ENCODE measurements at regions not wholly inside any gene's neighbourhood (a gene's known extent, or its start where the extent isn't known, plus 50 kb on each side); places are given as distances from the start of the nearest gene placed in this dataset.

DNA sequence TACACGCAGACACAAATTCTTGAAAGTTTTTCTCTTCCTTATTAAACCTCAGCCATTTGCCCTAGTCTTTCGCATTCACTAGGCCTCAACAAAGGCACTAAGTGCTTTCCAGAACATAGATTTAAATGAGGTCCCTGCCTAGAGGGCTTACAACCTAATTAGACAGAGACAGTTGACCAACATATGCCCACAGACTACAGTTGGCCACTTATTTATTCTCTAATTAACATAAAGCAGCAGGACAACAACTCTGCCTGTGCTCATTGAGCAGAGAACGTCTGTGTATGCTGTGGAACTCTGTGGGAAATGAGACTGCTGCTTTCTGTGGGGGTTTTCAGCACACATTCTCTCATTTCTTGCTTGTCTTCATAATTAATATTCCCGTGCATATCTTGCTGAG lies 303.0 kb upstream of the TACR3 start:
- Histone ChIP-seq H3K9me2 (replicated peaks; ENCODE audit: low read length) (no peaks in the 10 kb centered on the region), H3K9me3 (ENCODE audit: low read length) (no peaks in the 10 kb centered on the region), H3K4me2 (ENCODE audit: low read length) (no peak overlapping the region), H3K4me3 (ENCODE audit: low read length) (no peak overlapping the region), H3K79me2 (ENCODE audit: low read length) (no peaks in the 10 kb centered on the region), H3K4me1 (ENCODE audit: insufficient read depth, low read length) (no peaks in the 10 kb centered on the region), H3K36me3 (ENCODE audit: low read depth, low read length) (no peaks in the 10 kb centered on the region), H3K27ac (ENCODE audit: low read length) (no peak overlapping the region), H4K20me1 (ENCODE audit: low read length) (no peaks in the 10 kb centered on the region), H3F3A (ENCODE audit: low read length, unreplicated experiment) (no peaks in the 10 kb centered on the region), H3K27me3 (ENCODE audit: low read length) (no peaks in the 10 kb centered on the region), H2AFZ (ENCODE audit: low read length) (no peak overlapping the region), H3K9ac (ENCODE audit: low read length) (no peak overlapping the region)
- no TSS peak for BruUV-seq (replicated peaks)
- ChIA-PET POLR2A (ENCODE audit: unreplicated experiment) (no interaction called here), CTCF (no interaction called here)
- TF ChIP-seq, protein P1, sequence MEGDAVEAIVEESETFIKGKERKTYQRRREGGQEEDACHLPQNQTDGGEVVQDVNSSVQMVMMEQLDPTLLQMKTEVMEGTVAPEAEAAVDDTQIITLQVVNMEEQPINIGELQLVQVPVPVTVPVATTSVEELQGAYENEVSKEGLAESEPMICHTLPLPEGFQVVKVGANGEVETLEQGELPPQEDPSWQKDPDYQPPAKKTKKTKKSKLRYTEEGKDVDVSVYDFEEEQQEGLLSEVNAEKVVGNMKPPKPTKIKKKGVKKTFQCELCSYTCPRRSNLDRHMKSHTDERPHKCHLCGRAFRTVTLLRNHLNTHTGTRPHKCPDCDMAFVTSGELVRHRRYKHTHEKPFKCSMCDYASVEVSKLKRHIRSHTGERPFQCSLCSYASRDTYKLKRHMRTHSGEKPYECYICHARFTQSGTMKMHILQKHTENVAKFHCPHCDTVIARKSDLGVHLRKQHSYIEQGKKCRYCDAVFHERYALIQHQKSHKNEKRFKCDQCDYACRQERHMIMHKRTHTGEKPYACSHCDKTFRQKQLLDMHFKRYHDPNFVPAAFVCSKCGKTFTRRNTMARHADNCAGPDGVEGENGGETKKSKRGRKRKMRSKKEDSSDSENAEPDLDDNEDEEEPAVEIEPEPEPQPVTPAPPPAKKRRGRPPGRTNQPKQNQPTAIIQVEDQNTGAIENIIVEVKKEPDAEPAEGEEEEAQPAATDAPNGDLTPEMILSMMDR (conservative IDR thresholded peaks at IDR 0.05; ENCODE audit: low read depth, low read length): no peak
- no peak for TF ChIP-seq EZH2phosphoT487 (IDR thresholded peaks at IDR 0.05; ENCODE audit: borderline replicate concordance, low read length)
- TF ChIP-seq EZH2 (IDR thresholded peaks at IDR 0.05; ENCODE audit: low read length, unreplicated experiment): no peak
- DNase-seq (no peak), ATAC-seq (no peak)
- intact Hi-C loops (cut with micrococcal nuclease): no loop called here

DNA sequence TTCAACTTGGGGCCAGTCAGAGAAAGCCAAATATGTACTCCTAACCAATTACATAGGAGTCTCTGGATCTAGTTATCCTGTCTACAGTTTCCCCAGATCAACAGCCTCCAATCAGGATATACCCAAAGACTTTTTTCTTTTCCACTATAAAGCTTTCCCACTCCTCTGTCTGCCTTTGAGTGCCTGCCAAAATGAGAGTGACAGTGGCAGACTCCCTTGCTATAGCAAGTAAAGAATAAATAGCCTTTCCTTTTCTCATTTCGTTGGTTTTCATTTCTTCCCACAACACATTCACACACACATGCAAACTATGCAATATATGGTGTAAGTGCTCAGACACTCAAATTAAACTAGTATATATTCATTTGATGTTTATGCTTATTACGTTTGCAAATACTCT lies 302.4 kb upstream of the TACR3 start:
- Histone ChIP-seq H2AFZ (ENCODE audit: low read length) (no peak overlapping the region), H3F3A (ENCODE audit: low read length, unreplicated experiment) (no peaks in the 10 kb centered on the region), H3K27me3 (ENCODE audit: low read length) (no peaks in the 10 kb centered on the region), H3K4me3 (ENCODE audit: low read length) (no peak overlapping the region), H3K79me2 (ENCODE audit: low read length) (no peaks in the 10 kb centered on the region), H3K36me3 (ENCODE audit: low read depth, low read length) (no peaks in the 10 kb centered on the region), H3K9ac (ENCODE audit: low read length) (no peak overlapping the region), H3K4me1 (ENCODE audit: insufficient read depth, low read length) (no peaks in the 10 kb centered on the region), H3K4me2 (ENCODE audit: low read length) (no peak overlapping the region), H3K27ac (ENCODE audit: low read length) (no peak overlapping the region), H3K9me2 (replicated peaks; ENCODE audit: low read length) (no peaks in the 10 kb centered on the region), H3K9me3 (ENCODE audit: low read length) (no peaks in the 10 kb centered on the region), H4K20me1 (ENCODE audit: low read length) (no peaks in the 10 kb centered on the region)
- TF ChIP-seq EZH2phosphoT487 (IDR thresholded peaks at IDR 0.05; ENCODE audit: borderline replicate concordance, low read length): no peak
- TF ChIP-seq, protein P1 (conservative IDR thresholded peaks at IDR 0.05; ENCODE audit: low read depth, low read length): no peak
- TF ChIP-seq EZH2 (IDR thresholded peaks at IDR 0.05; ENCODE audit: low read length, unreplicated experiment): no peak
- intact Hi-C loops (cut with micrococcal nuclease): no loop called here
- BruUV-seq (replicated peaks): no TSS peak
- ATAC-seq (no peak), DNase-seq (no peak)
- ChIA-PET CTCF (no interaction called here), POLR2A (ENCODE audit: unreplicated experiment) (no interaction called here)

DNA sequence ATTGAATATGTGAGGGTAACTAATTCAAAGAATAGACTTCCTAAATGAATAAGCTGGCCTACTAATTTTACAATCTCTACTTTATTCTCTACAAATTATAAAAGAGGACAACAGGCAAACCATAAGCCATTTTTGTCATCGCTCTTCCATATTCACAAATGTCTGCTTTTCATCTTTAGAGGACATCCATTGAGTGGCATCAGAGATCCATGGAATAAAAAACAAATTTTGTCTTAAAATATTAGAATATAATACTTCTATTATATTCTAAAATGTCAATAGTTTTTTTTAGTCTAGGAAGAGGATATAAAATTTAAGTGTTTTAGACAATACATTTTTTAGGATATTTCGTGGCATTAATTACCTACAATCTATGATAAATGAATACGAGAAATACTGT lies 300.9 kb upstream of the TACR3 start:
- no peak overlapping the region for H3K4me2 ChIP-seq (ENCODE audit: low read length)

More for the DNA sequence above, 300.9 kb upstream of the TACR3 start:
- H3K4me3 ChIP-seq (ENCODE audit: low read length): no peak overlapping the region
- no peaks in the 10 kb centered on the region for H4K20me1 ChIP-seq (ENCODE audit: low read length)
- no peak overlapping the region for H2AFZ ChIP-seq (ENCODE audit: low read length)
- H3K9ac ChIP-seq (ENCODE audit: low read length): no peak overlapping the region
- no peaks in the 10 kb centered on the region for H3K9me2 ChIP-seq (replicated peaks; ENCODE audit: low read length)
- H3K36me3 ChIP-seq (ENCODE audit: low read depth, low read length): no peaks in the 10 kb centered on the region
- no peaks in the 10 kb centered on the region for H3K4me1 ChIP-seq (ENCODE audit: insufficient read depth, low read length)
- no peak for TF ChIP-seq EZH2phosphoT487 (IDR thresholded peaks at IDR 0.05; ENCODE audit: borderline replicate concordance, low read length)
- TF ChIP-seq, protein P1 (conservative IDR thresholded peaks at IDR 0.05; ENCODE audit: low read depth, low read length): no peak
- TF ChIP-seq EZH2 (IDR thresholded peaks at IDR 0.05; ENCODE audit: low read length, unreplicated experiment): no peak
- CTCF ChIA-PET: no interaction called here
- ATAC-seq: no peak
- no TSS peak for BruUV-seq (replicated peaks)
- H3K27ac ChIP-seq (ENCODE audit: low read length): no peak overlapping the region
- H3K9me3 ChIP-seq (ENCODE audit: low read length): no peaks in the 10 kb centered on the region
- POLR2A ChIA-PET (ENCODE audit: unreplicated experiment): no interaction called here
- H3K79me2 ChIP-seq (ENCODE audit: low read length): no peaks in the 10 kb centered on the region
- intact Hi-C loops (cut with micrococcal nuclease): no loop called here
- no peak for DNase-seq
- no peaks in the 10 kb centered on the region for H3F3A ChIP-seq (ENCODE audit: low read length, unreplicated experiment)
- no peaks in the 10 kb centered on the region for H3K27me3 ChIP-seq (ENCODE audit: low read length)

All from PC-3 (cell line).